ENCODE measurements at regions not wholly inside any gene's neighbourhood (a gene's known extent, or its start where the extent isn't known, plus 50 kb on each side); places are given as distances from the start of the nearest gene placed in this dataset.

GRCh38 chr6:67411036-67411435 lies 1224.0 kb upstream of the ADGRB3 start:
- H3K4me1 Mint-ChIP-seq (ENCODE audit: unreplicated experiment) = no peaks in the 10 kb centered on the region
- H3K27ac Mint-ChIP-seq = no peak overlapping the region
- no peaks in the 10 kb centered on the region for H3K27me3 Mint-ChIP-seq
- DNase-seq (ENCODE audit: extremely low spot score, unreplicated experiment) = no peak
- H3K36me3 Mint-ChIP-seq = no peaks in the 10 kb centered on the region
- no peak for TF ChIP-seq CTCF (conservative IDR thresholded peaks at IDR 0.05)
- no peaks in the 10 kb centered on the region for H3K9me3 Mint-ChIP-seq
- H3K4me3 Mint-ChIP-seq = no peak overlapping the region

- Mint-ChIP-seq H3K36me3 (no peaks in the 10 kb centered on the region), H3K4me1 (ENCODE audit: unreplicated experiment) (no peaks in the 10 kb centered on the region), H3K4me3 (no peak overlapping the region), H3K27me3 (no peaks in the 10 kb centered on the region), H3K9me3 (no peaks in the 10 kb centered on the region), H3K27ac (no peak overlapping the region)
- no peak for TF ChIP-seq CTCF (conservative IDR thresholded peaks at IDR 0.05)
- no peak for DNase-seq (ENCODE audit: extremely low spot score, unreplicated experiment)
Measured at GRCh38 chr6:67394254-67394653, 1240.8 kb upstream of the ADGRB3 start.

- H3K9me3 Mint-ChIP-seq = no peaks in the 10 kb centered on the region
- no peak for TF ChIP-seq CTCF (conservative IDR thresholded peaks at IDR 0.05)
- H3K36me3 Mint-ChIP-seq = no peaks in the 10 kb centered on the region
- H3K27ac Mint-ChIP-seq = no peak overlapping the region
- H3K4me1 Mint-ChIP-seq (ENCODE audit: unreplicated experiment) = no peaks in the 10 kb centered on the region
- H3K27me3 Mint-ChIP-seq = no peaks in the 10 kb centered on the region
- no peak overlapping the region for H3K4me3 Mint-ChIP-seq
- no peak for DNase-seq (ENCODE audit: extremely low spot score, unreplicated experiment)
Measured at GRCh38 chr6:67393356-67393755, 1241.7 kb upstream of the ADGRB3 start.

- Mint-ChIP-seq H3K4me3 (no peak overlapping the region), H3K36me3 (no peaks in the 10 kb centered on the region), H3K4me1 (ENCODE audit: unreplicated experiment) (no peaks in the 10 kb centered on the region), H3K9me3 (no peaks in the 10 kb centered on the region), H3K27me3 (no peaks in the 10 kb centered on the region), H3K27ac (no peak overlapping the region)
- no peak for TF ChIP-seq CTCF (conservative IDR thresholded peaks at IDR 0.05)
- no peak for DNase-seq (ENCODE audit: extremely low spot score, unreplicated experiment)
Measured at GRCh38 chr6:67391955-67392354, 1243.1 kb upstream of the ADGRB3 start.

GRCh38 chr6:67369679-67370078 lies 1265.4 kb upstream of the ADGRB3 start:
- Mint-ChIP-seq H3K27me3 (no peaks in the 10 kb centered on the region), H3K4me3 (no peak overlapping the region), H3K4me1 (ENCODE audit: unreplicated experiment) (no peaks in the 10 kb centered on the region), H3K27ac (no peak overlapping the region), H3K36me3 (no peaks in the 10 kb centered on the region), H3K9me3 (no peaks in the 10 kb centered on the region)
- no peak for TF ChIP-seq CTCF (conservative IDR thresholded peaks at IDR 0.05)
- no peak for DNase-seq (ENCODE audit: extremely low spot score, unreplicated experiment)

- Mint-ChIP-seq H3K4me3 (no peak overlapping the region), H3K36me3 (no peaks in the 10 kb centered on the region), H3K27me3 (no peaks in the 10 kb centered on the region), H3K9me3 (no peaks in the 10 kb centered on the region), H3K27ac (no peak overlapping the region), H3K4me1 (ENCODE audit: unreplicated experiment) (no peaks in the 10 kb centered on the region)
- no peak for DNase-seq (ENCODE audit: extremely low spot score, unreplicated experiment)
- TF ChIP-seq CTCF (conservative IDR thresholded peaks at IDR 0.05) = no peak
Measured at GRCh38 chr6:67362976-67363375, 1272.1 kb upstream of the ADGRB3 start.
